ENCODE measurements at regions not wholly inside any gene's neighbourhood (a gene's known extent, or its start where the extent isn't known, plus 50 kb on each side); places are given as distances from the start of the nearest gene placed in this dataset.

- Histone ChIP-seq H3K4me3 (no peak overlapping the region), H3K27me3 (no peaks in the 10 kb centered on the region), H3K9me3 (no peaks in the 10 kb centered on the region), H3K36me3 (no peaks in the 10 kb centered on the region), H3K9ac (ENCODE audit: low read depth in 2 of 2, low read length in 2 of 2) (no peak overlapping the region), H3K4me1 (no peaks in the 10 kb centered on the region), H3K27ac (no peak overlapping the region)
- DNase-seq = no peak
- intact Hi-C loops (cut with DNase I) = no loop called here
- no peak for TF ChIP-seq CTCF (IDR thresholded peaks at IDR 0.05)
Observed at GRCh38 chr19:31986951-31987350, 358.5 kb upstream of the ZNF507 start.

GRCh38 chr19:31988256-31988655, 357.2 kb upstream of the ZNF507 start:
- H3K36me3 ChIP-seq = no peaks in the 10 kb centered on the region
- H3K4me1 ChIP-seq = no peaks in the 10 kb centered on the region
- DNase-seq = no peak
- H3K4me3 ChIP-seq = no peak overlapping the region
- no peak overlapping the region for H3K27ac ChIP-seq
- no peaks in the 10 kb centered on the region for H3K9me3 ChIP-seq
- TF ChIP-seq CTCF (IDR thresholded peaks at IDR 0.05) = no peak
- intact Hi-C loops (cut with DNase I) = no loop called here
- no peak overlapping the region for H3K9ac ChIP-seq (ENCODE audit: low read depth in 2 of 2, low read length in 2 of 2)
- no peaks in the 10 kb centered on the region for H3K27me3 ChIP-seq

GRCh38 chr19:31991984-31992655, 353.3 kb upstream of the ZNF507 start:
- Histone ChIP-seq H3K9ac (ENCODE audit: low read depth in 2 of 2, low read length in 2 of 2) (no peak overlapping the region), H3K9me3 (no peaks in the 10 kb centered on the region), H3K27ac (no peak overlapping the region), H3K36me3 (no peaks in the 10 kb centered on the region), H3K4me1 (no peaks in the 10 kb centered on the region), H3K4me3 (no peak overlapping the region), H3K27me3 (no peaks in the 10 kb centered on the region)
- no peak for DNase-seq
- intact Hi-C loops (cut with DNase I) = no loop called here
- TF ChIP-seq CTCF (IDR thresholded peaks at IDR 0.05) = no peak

GRCh38 chr19:31992750-31993149, 352.7 kb upstream of the ZNF507 start:
- intact Hi-C loops (cut with DNase I) = no loop called here
- no peak overlapping the region for H3K9ac ChIP-seq (ENCODE audit: low read depth in 2 of 2, low read length in 2 of 2)
- no peaks in the 10 kb centered on the region for H3K27me3 ChIP-seq
- no peaks in the 10 kb centered on the region for H3K9me3 ChIP-seq
- no peak overlapping the region for H3K27ac ChIP-seq
- DNase-seq = no peak
- H3K4me3 ChIP-seq = no peak overlapping the region
- H3K36me3 ChIP-seq = no peaks in the 10 kb centered on the region
- H3K4me1 ChIP-seq = no peaks in the 10 kb centered on the region
- no peak for TF ChIP-seq CTCF (IDR thresholded peaks at IDR 0.05)

GRCh38 chr19:31995546-31995945, 349.9 kb upstream of the ZNF507 start:
- H3K27ac ChIP-seq = no peak overlapping the region
- H3K27me3 ChIP-seq = no peaks in the 10 kb centered on the region
- no peaks in the 10 kb centered on the region for H3K9me3 ChIP-seq
- no peak for DNase-seq
- TF ChIP-seq CTCF (IDR thresholded peaks at IDR 0.05) = no peak
- H3K36me3 ChIP-seq = no peaks in the 10 kb centered on the region
- H3K4me3 ChIP-seq = no peak overlapping the region
- no peaks in the 10 kb centered on the region for H3K4me1 ChIP-seq
- intact Hi-C loops (cut with DNase I) = no loop called here
- no peak overlapping the region for H3K9ac ChIP-seq (ENCODE audit: low read depth in 2 of 2, low read length in 2 of 2)
